Keratinocyte (primary cell): ENCODE measurements at regions not wholly inside any gene's neighbourhood (a gene's known extent, or its start where the extent isn't known, plus 50 kb on each side); places are given as distances from the start of the nearest gene placed in this dataset.

Experiments
- DNase-seq: peaks from one replicate; pipeline ENCODE4 v3.0.0-alpha.2; 2011; ENCODE audit warnings: low read depth, missing footprints, low spot score
- FAIRE-seq: peaks from 2 replicates; lab custom pipeline; 2011; peaks lifted over from hg19 to GRCh38; lab: Jason Lieb, UNC
- H2AFZ ChIP-seq: 2 replicates; pipeline ENCODE4 v1.6.0; 2012; ENCODE audit warnings: low read length, control low read depth, inconsistent platforms; ENCODE audit not compliant: control insufficient read depth
- H3K27ac ChIP-seq: 2 replicates; pipeline ENCODE4 v1.5.1; 2011; ENCODE audit warnings: low read length; ENCODE audit not compliant: control insufficient read depth, insufficient read depth
- H3K27me3 ChIP-seq: 3 replicates; pipeline ENCODE4 v1.6.0; 2011; ENCODE audit warnings: low read length; ENCODE audit not compliant: control insufficient read depth, insufficient read depth; ENCODE audit errors: extremely low read depth
- H3K36me3 ChIP-seq, 2 experiments: 2 replicates in 1 of 2; 3 replicates in 1 of 2; pipeline ENCODE4 v1.5.1; 2011; ENCODE audit warnings: low read length in 2 of 2, mild to moderate bottlenecking in 1 of 2; ENCODE audit not compliant: control insufficient read depth in 2 of 2, insufficient read depth in 2 of 2; ENCODE audit errors: extremely low read depth in 1 of 2
- H3K4me1 ChIP-seq: 3 replicates; pipeline ENCODE4 v1.5.1; 2011; ENCODE audit warnings: low read length; ENCODE audit not compliant: control insufficient read depth, insufficient read depth; ENCODE audit errors: extremely low read depth
- H3K4me2 ChIP-seq: 3 replicates; pipeline ENCODE4 v1.6.0; 2011; ENCODE audit warnings: low read depth, low read length; ENCODE audit not compliant: control insufficient read depth, insufficient read depth; ENCODE audit errors: extremely low read depth
- H3K4me3 ChIP-seq, 3 experiments: fragments of 200-600 bp in 1 of 3; sonication (generic) in 1 of 3; 2 replicates in 2 of 3; 3 replicates in 1 of 3; pipeline ENCODE4 v1.5.1; 2011 to 2016; ENCODE audit warnings: low read length in 3 of 3, mild to moderate bottlenecking in 3 of 3, control low read depth in 2 of 3, inconsistent platforms in 1 of 3, low read depth in 1 of 3, mixed read lengths in 1 of 3, mixed run types in 1 of 3, moderate library complexity in 1 of 3; ENCODE audit not compliant: control insufficient read depth in 2 of 3, insufficient read depth in 2 of 3; ENCODE audit errors: extremely low read depth in 1 of 3
- H3K79me2 ChIP-seq: 2 replicates; pipeline ENCODE4 v1.6.0; 2012; ENCODE audit warnings: low read length; ENCODE audit not compliant: control insufficient read depth, insufficient read depth
- H3K9ac ChIP-seq: 3 replicates; pipeline ENCODE4 v1.6.0; 2011; ENCODE audit warnings: low read length; ENCODE audit not compliant: control insufficient read depth, insufficient read depth; ENCODE audit errors: extremely low read depth
- H3K9me1 ChIP-seq: 3 replicates; pipeline ENCODE4 v1.6.0; 2011; ENCODE audit warnings: low read length; ENCODE audit not compliant: control insufficient read depth, insufficient read depth; ENCODE audit errors: extremely low read depth
- H3K9me3 ChIP-seq: 2 replicates; pipeline ENCODE4 v1.5.1; 2012; ENCODE audit warnings: low read depth, low read length; ENCODE audit not compliant: control insufficient read depth
- H4K20me1 ChIP-seq: 3 replicates; pipeline ENCODE4 v1.6.0; 2011; ENCODE audit warnings: low read length; ENCODE audit not compliant: control insufficient read depth, insufficient read depth; ENCODE audit errors: extremely low read depth
- CTCF ChIP-seq, 3 experiments: IDR thresholded peaks in 1 of 3; conservative IDR thresholded peaks in 1 of 3; optimal IDR thresholded peaks in 1 of 3; 2 replicates in 2 of 3; 3 replicates in 1 of 3; pipeline versions ENCODE3 to v1.5.1; 2011; ENCODE audit warnings: low read length in 3 of 3, mild to moderate bottlenecking in 3 of 3, moderate library complexity in 2 of 3, control low read depth in 1 of 3, inconsistent platforms in 1 of 3; ENCODE audit not compliant: insufficient read depth in 2 of 3; ENCODE audit errors: extremely low read depth in 1 of 3
- EZH2 ChIP-seq: IDR thresholded peaks from one replicate; pipeline ENCODE4 v1.6.1; 2012; ENCODE audit warnings: inconsistent platforms, mild to moderate bottlenecking, low read length, moderate library complexity
- dilution Hi-C: fragments of 300-500 bp; cut with MboI; formaldehyde crosslinking; loops from one replicate; pipeline ENCODE4 v1.7.0; 2020; ENCODE audit warnings: low sequenced_read_pairs; ENCODE audit not compliant: extremely low pct_ligation_motif_present

GRCh38 chr21:20721151-20721550, 277.1 kb upstream of the NCAM2 start:
- no peaks in the 10 kb centered on the region for H3K79me2 ChIP-seq
- no peaks in the 10 kb centered on the region for H3K4me1 ChIP-seq
- FAIRE-seq = no peak
- H4K20me1 ChIP-seq = no peaks in the 10 kb centered on the region
- dilution Hi-C loops = no loop called here
- DNase-seq = no peak
- H3K36me3 ChIP-seq = no peaks in the 10 kb centered on the region
- no peaks in the 10 kb centered on the region for H3K9me3 ChIP-seq
- no peak for TF ChIP-seq CTCF (optimal IDR thresholded peaks at IDR 0.05 in 1 of 3, IDR thresholded peaks at IDR 0.05 in 1 of 3, conservative IDR thresholded peaks at IDR 0.05 in 1 of 3; ENCODE audit: extremely low read depth in 1 of 3, insufficient read depth in 2 of 3, low read length in 3 of 3)
- TF ChIP-seq EZH2 = no peak
- no peaks in the 10 kb centered on the region for H3K9me1 ChIP-seq
- no peak overlapping the region for H3K27ac ChIP-seq
- H3K4me2 ChIP-seq = no peak overlapping the region
- no peak overlapping the region for H3K9ac ChIP-seq
- H3K4me3 ChIP-seq = no peak overlapping the region
- H3K27me3 ChIP-seq = no peaks in the 10 kb centered on the region
- H2AFZ ChIP-seq = no peak overlapping the region

GRCh38 chr21:20728691-20729090, 269.5 kb upstream of the NCAM2 start:
- dilution Hi-C loops = no loop called here

GRCh38 chr21:20729376-20729775, 268.8 kb upstream of the NCAM2 start:
- Histone ChIP-seq H3K36me3 (no peaks in the 10 kb centered on the region), H3K9me1 (no peaks in the 10 kb centered on the region), H3K4me3 (no peak overlapping the region), H4K20me1 (no peaks in the 10 kb centered on the region), H3K9me3 (no peaks in the 10 kb centered on the region), H2AFZ (no peak overlapping the region), H3K27ac (no peak overlapping the region), H3K27me3 (no peaks in the 10 kb centered on the region), H3K9ac (no peak overlapping the region), H3K4me2 (no peak overlapping the region), H3K79me2 (no peaks in the 10 kb centered on the region), H3K4me1 (no peaks in the 10 kb centered on the region)
- DNase-seq (no peak), FAIRE-seq (no peak)
- TF ChIP-seq CTCF (optimal IDR thresholded peaks at IDR 0.05 in 1 of 3, IDR thresholded peaks at IDR 0.05 in 1 of 3, conservative IDR thresholded peaks at IDR 0.05 in 1 of 3; ENCODE audit: extremely low read depth in 1 of 3, insufficient read depth in 2 of 3, low read length in 3 of 3) (no peak), EZH2 (no peak)
- dilution Hi-C loops = no loop called here

More at GRCh38 chr21:20728691-20729090, 269.5 kb upstream of the NCAM2 start:
- no peaks in the 10 kb centered on the region for H3K36me3 ChIP-seq
- H3K9me3 ChIP-seq = no peaks in the 10 kb centered on the region
- H4K20me1 ChIP-seq = no peaks in the 10 kb centered on the region
- no peak overlapping the region for H3K4me2 ChIP-seq
- H3K27ac ChIP-seq = no peak overlapping the region
- DNase-seq (no peak), FAIRE-seq (no peak)
- no peaks in the 10 kb centered on the region for H3K27me3 ChIP-seq
- no peak overlapping the region for H3K9ac ChIP-seq
- no peaks in the 10 kb centered on the region for H3K79me2 ChIP-seq
- H3K9me1 ChIP-seq = no peaks in the 10 kb centered on the region
- no peak overlapping the region for H3K4me3 ChIP-seq
- no peaks in the 10 kb centered on the region for H3K4me1 ChIP-seq
- no peak for TF ChIP-seq EZH2
- no peak overlapping the region for H2AFZ ChIP-seq
